VCaP (cell line): ENCODE measurements at regions not wholly inside any gene's neighbourhood (a gene's known extent, or its start where the extent isn't known, plus 50 kb on each side); places are given as distances from the start of the nearest gene placed in this dataset.

ENCODE experiments used
- H3K27ac ChIP-seq: fragments of 450-650 bp; 2 replicates; pipeline ENCODE4 v1.5.1; 2017
- TF ChIP-seq, protein P1 (sequence below): fragments of 450-650 bp; conservative IDR thresholded peaks from 2 replicates; pipeline ENCODE4 v1.5.1; 2017; ENCODE audit warnings: mild to moderate bottlenecking, moderate library complexity

DNA sequence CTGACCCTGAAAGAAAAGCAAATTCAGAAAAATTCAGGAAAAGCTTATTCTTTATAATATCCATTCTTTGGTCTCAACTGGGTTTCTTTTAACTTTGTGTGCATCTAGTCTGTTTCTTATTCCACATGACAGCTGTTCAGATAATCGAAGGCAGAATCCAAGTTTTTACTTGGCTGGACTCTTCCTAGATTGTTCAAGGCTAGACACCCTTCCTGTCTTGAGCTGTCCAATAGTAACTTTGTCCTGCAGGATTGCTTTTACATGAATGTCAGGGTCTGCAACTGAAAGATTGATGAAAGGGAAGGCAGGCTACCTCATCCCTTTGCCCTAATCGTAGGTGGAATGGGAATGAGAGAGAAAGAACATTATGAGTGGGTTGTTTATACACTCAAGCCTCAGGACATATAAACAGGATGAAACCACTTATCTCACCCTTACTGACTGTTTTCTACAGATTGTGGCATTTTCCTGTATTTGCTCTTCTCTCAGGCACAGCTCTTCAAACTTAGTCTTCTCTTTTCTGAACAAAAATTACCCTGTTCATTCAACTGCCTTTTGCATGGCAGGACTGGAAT is 76.9 kb downstream of the LEPR start:
- TF ChIP-seq, protein P1, sequence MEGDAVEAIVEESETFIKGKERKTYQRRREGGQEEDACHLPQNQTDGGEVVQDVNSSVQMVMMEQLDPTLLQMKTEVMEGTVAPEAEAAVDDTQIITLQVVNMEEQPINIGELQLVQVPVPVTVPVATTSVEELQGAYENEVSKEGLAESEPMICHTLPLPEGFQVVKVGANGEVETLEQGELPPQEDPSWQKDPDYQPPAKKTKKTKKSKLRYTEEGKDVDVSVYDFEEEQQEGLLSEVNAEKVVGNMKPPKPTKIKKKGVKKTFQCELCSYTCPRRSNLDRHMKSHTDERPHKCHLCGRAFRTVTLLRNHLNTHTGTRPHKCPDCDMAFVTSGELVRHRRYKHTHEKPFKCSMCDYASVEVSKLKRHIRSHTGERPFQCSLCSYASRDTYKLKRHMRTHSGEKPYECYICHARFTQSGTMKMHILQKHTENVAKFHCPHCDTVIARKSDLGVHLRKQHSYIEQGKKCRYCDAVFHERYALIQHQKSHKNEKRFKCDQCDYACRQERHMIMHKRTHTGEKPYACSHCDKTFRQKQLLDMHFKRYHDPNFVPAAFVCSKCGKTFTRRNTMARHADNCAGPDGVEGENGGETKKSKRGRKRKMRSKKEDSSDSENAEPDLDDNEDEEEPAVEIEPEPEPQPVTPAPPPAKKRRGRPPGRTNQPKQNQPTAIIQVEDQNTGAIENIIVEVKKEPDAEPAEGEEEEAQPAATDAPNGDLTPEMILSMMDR = no peak
- H3K27ac ChIP-seq = no peak overlapping the region

DNA sequence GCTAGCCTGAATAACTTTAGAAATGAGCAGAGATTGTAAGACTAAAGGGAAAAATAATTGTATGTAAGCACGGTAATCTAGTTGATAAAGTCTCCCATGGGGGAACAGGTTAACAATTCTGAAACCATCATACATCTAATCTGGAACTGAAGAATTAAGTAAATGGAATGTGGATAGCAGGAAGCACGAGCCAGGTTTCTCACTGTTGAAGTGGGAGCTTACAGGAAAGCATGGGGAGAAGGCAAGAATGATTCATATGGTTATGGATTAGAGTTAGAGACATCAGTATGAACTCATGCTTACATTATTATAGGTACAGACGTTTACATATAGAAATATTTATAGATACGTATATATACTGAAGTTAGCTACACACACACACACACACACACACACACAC is 83.0 kb downstream of the LEPR start:
- TF ChIP-seq, protein P1 = no peak
- no peak overlapping the region for H3K27ac ChIP-seq

DNA sequence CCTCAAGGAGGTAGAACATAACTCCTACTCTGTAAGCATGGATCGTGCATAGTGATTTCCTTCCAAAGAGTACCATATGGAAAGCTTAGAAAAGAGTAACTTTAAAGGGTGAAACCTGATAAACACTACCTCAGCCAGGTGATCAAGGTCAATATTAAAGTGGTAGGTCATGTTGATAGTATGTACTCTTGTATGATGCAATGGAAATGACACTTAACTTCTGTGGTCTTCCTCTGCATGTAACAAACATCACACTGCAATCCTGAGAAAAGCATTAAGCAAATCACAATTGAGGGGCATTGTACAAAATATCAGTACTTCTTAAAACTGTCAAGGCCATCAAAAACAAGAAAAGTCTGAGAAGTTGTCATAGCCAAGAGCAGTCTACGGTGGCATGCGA is 83.8 kb downstream of the LEPR start:
- H3K27ac ChIP-seq = no peak overlapping the region
- TF ChIP-seq, protein P1 = no peak

DNA sequence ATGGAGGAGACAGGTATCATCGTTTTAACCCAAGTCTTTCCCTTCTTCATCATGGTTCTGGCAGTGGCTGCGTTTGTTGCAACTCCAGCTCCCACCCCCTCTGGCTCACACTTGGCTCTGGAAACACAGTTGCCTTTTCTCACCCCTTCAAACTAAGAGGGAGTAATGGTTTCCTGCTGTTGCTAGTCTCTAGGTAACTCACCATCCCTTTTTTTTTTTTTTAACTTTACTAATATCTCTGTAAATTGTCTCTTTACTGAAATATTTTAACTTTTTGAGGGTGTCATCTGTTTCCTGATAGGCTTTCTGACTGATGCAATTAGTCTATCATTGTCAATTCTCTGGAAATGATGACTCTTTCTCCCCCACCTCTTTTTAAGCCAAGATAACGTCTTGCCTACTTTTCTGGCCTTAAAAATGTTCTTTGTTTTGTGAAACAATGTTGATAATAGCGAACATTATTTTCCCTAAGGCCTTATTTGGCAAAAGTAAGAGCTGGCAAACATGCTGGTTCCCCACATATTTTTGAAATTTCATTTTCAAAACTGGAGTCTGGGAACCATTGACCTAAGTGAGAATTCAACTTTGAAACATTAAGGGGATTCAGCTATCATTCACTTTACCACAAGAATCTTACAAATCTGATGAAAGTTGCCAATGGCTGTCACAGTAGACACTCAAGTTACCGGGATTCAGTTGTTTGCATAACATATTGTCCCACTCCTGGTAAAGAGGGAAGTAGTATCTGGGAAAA is 85.3 kb downstream of the LEPR start:
- TF ChIP-seq, protein P1 = no peak
- no peak overlapping the region for H3K27ac ChIP-seq

DNA sequence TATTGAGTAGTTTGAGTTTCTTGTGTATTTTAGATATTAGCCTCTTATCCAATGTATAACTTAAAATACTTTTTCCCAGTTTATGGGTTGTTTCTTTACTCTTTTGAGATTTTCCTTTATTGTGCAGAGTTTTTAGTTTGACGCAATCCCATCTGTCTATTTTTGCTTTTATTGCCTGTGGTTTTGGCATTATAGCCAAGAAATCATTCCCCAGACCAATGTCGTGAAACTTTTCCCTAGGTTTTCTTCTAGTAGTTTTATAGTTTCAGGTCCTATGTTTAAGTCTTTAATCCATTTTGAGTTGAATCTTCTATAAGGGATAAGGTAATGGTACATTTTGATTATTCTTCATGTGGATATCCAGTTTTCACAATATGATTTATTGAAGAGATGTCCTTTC is 87.6 kb downstream of the LEPR start:
- TF ChIP-seq, protein P1 = no peak
- H3K27ac ChIP-seq = no peak overlapping the region

DNA sequence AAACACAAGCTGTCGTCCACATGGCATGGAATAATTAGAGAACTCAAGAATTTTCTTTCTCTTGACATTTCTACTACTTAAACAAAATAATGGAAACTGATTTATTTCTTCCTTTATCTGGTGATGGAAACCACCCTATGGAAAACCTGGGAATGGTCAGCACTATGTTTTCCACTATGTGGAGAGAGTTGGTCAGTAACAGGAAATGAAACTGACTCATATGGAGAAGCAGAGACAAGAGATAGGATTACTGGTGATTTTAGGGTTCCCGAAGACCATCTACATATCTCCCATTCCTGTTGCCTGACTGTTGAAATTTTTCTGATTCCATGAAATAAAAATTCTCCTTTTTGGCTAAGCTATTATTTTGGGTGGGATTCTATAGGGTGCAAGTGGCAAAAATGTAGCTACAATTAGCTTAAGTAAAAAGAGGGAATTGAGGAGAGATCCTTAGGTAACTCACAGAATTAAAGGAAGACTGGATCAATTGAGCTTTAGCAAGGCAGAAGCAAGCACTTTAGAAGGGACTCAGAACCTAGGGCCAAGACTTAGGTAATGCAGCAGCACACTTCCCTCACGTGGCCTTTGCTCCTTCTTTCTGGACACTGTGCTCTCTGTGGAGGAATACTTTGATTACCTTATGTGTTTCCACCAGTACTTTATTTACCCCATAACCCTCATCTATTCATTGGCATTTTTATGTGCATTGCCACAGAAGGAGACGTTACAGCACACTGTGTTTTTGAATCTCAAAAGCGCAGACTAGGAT is 89.6 kb downstream of the LEPR start:
- no peak overlapping the region for H3K27ac ChIP-seq
- TF ChIP-seq, protein P1 = no peak

DNA sequence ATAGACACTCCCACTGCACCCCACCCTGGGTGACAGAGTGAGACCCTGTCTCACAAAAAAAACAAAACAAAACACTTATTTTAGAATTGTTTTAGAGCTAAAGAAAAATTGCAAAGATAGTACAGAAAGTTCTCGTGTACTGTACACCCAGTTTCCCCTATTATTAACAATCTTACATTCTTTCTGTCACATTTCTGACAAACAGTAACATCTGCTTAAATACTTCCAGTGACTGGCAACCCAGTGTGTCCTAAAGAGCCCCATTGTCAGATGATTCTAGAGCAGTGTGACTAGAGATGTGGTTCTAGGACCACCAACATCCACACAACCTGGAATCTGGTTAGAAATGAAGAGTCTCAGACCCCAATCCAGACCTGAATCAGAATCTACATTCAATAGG is 90.5 kb downstream of the LEPR start:
- TF ChIP-seq, protein P1 = no peak
- no peak overlapping the region for H3K27ac ChIP-seq
